Testis (tissue), 2 donors: ENCODE measurements at regions not wholly inside any gene's neighbourhood (a gene's known extent, or its start where the extent isn't known, plus 50 kb on each side); places are given as distances from the start of the nearest gene placed in this dataset.

Source experiments
- POLR2A ChIP-seq: fragments of 450-650 bp; IDR thresholded peaks from one replicate; pipeline ENCODE4 v1.6.1; 2017; ENCODE audit warnings: antibody characterized with exemption, mild to moderate bottlenecking, moderate library complexity
- TF ChIP-seq, protein P1 (sequence below), 3 experiments: fragments of 450-650 bp in 2 of 3; fragments of 200-600 bp in 1 of 3; sonication (generic) in 1 of 3; IDR thresholded peaks; one replicate each; pipeline ENCODE4 v1.5.1; 2016 to 2019; ENCODE audit warnings: antibody characterized with exemption in 3 of 3, mild to moderate bottlenecking in 2 of 3, moderate library complexity in 1 of 3

- TF ChIP-seq POLR2A, result no peak
- TF ChIP-seq, protein P1, sequence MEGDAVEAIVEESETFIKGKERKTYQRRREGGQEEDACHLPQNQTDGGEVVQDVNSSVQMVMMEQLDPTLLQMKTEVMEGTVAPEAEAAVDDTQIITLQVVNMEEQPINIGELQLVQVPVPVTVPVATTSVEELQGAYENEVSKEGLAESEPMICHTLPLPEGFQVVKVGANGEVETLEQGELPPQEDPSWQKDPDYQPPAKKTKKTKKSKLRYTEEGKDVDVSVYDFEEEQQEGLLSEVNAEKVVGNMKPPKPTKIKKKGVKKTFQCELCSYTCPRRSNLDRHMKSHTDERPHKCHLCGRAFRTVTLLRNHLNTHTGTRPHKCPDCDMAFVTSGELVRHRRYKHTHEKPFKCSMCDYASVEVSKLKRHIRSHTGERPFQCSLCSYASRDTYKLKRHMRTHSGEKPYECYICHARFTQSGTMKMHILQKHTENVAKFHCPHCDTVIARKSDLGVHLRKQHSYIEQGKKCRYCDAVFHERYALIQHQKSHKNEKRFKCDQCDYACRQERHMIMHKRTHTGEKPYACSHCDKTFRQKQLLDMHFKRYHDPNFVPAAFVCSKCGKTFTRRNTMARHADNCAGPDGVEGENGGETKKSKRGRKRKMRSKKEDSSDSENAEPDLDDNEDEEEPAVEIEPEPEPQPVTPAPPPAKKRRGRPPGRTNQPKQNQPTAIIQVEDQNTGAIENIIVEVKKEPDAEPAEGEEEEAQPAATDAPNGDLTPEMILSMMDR (IDR thresholded peaks at IDR 0.05), result no peak
Observed at GRCh38 chr2:41657226-41657625, 390.6 kb upstream of the PKDCC start.
